Mucosa of rectum (tissue), 2 donors: ENCODE measurements at regions not wholly inside any gene's neighbourhood (a gene's known extent, or its start where the extent isn't known, plus 50 kb on each side); places are given as distances from the start of the nearest gene placed in this dataset.

Experiments
- H3K27ac ChIP-seq, 2 donors: one replicate each; pipeline ENCODE4 v1.7.0; 2013; ENCODE audit warnings: inconsistent platforms in 2 of 2, low read depth in 2 of 2, low read length in 2 of 2
- H3K27me3 ChIP-seq, 2 donors: one replicate each; pipeline ENCODE4 v1.7.0; 2013; ENCODE audit warnings: low read length in 2 of 2; ENCODE audit not compliant: control insufficient read depth in 2 of 2, insufficient read depth in 2 of 2
- H3K36me3 ChIP-seq, 2 donors: one replicate each; pipeline ENCODE4 v1.7.0; 2013; ENCODE audit warnings: low read length in 2 of 2; ENCODE audit not compliant: control insufficient read depth in 2 of 2, insufficient read depth in 2 of 2
- H3K4me1 ChIP-seq, 2 donors: one replicate each; pipeline ENCODE4 v1.7.0; 2013; ENCODE audit warnings: low read length in 2 of 2, mild to moderate bottlenecking in 1 of 2; ENCODE audit not compliant: control insufficient read depth in 2 of 2, insufficient read depth in 2 of 2
- H3K4me3 ChIP-seq, 2 donors: one replicate each; pipeline ENCODE4 v1.7.0; 2013; ENCODE audit warnings: low read length in 2 of 2
- H3K9ac ChIP-seq, 2 donors: one replicate each; pipeline ENCODE4 v1.7.0; 2013; ENCODE audit warnings: low read length in 2 of 2, low read depth in 1 of 2, mild to moderate bottlenecking in 1 of 2
- H3K9me3 ChIP-seq, 2 donors: one replicate each; pipeline ENCODE4 v1.7.0; 2013; ENCODE audit warnings: low read length in 2 of 2; ENCODE audit not compliant: control insufficient read depth in 2 of 2
- donor health status: healthy.
- donor health status: Normal muscosa, but diverticular disease.

GRCh38 chr2:182521453-182522404 is 94.9 kb upstream of the PDE1A start:
- no peaks in the 10 kb centered on the region for H3K9me3 ChIP-seq
- H3K4me1 ChIP-seq = no peaks in the 10 kb centered on the region
- H3K36me3 ChIP-seq = no peaks in the 10 kb centered on the region
- H3K4me3 ChIP-seq = no peak overlapping the region
- H3K27me3 ChIP-seq = no peaks in the 10 kb centered on the region
- H3K9ac ChIP-seq = no peak overlapping the region
- no peak overlapping the region for H3K27ac ChIP-seq

- no peaks in the 10 kb centered on the region for H3K36me3 ChIP-seq
- no peaks in the 10 kb centered on the region for H3K4me1 ChIP-seq
- H3K4me3 ChIP-seq = peak overlapping the region in 1 of 2 donors; percentile 23
- no peaks in the 10 kb centered on the region for H3K9me3 ChIP-seq
- H3K9ac ChIP-seq = no peak overlapping the region
- no peaks in the 10 kb centered on the region for H3K27me3 ChIP-seq
- no peak overlapping the region for H3K27ac ChIP-seq
Measured at GRCh38 chr2:182522405-182522896, 95.6 kb upstream of the PDE1A start.

- Histone ChIP-seq H3K36me3 (no peaks in the 10 kb centered on the region), H3K9ac (no peak overlapping the region), H3K4me1 (no peaks in the 10 kb centered on the region), H3K27ac (no peak overlapping the region), H3K27me3 (no peaks in the 10 kb centered on the region), H3K9me3 (no peaks in the 10 kb centered on the region), H3K4me3 (peak overlapping the region in 1 of 2 donors; percentile 23)
Measured at GRCh38 chr2:182522972-182523473, 96.2 kb upstream of the PDE1A start.

DNA sequence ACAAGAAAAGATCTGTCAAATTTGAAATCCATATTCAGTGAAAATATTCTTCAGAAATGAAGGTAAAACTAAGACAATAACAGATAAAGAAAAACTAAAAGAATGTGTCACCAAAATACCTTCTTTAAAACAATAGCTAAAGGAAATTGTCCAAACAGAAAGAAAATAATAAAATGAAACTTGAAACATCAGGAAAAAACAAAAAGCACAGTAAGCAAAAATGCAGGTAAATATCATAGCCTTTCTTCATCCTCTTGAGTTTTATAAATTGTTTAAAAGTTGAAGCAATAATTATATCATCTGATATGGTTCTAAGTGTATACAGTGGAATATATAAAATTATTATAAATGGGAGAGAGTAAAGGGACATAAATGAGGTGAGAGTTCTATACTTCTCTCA is 103.8 kb upstream of the PDE1A start:
- H3K4me3 ChIP-seq = no peak overlapping the region
- H3K4me1 ChIP-seq = no peaks in the 10 kb centered on the region
- no peak overlapping the region for H3K27ac ChIP-seq
- no peaks in the 10 kb centered on the region for H3K36me3 ChIP-seq
- H3K9me3 ChIP-seq = no peaks in the 10 kb centered on the region
- no peak overlapping the region for H3K9ac ChIP-seq
- no peaks in the 10 kb centered on the region for H3K27me3 ChIP-seq

DNA sequence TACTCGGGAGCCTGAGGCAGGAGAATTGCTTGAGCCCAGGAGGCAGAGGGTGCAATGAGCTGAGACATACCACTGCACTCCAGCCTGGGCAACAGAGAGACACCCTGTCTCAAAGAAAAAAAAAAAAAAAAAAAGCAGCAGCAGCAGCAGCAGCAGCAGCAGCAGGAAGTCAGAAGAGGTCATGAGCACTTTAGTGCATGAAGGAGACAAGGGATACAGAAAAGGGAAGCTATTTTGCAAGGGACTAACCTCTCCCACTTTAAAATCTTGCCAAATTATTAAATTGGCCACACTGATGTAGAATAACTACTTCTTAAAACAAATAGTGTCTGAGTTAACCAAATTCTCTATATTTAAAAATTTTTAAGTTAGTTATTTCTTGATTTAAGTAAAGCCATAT is 113.4 kb upstream of the PDE1A start:
- H3K27me3 ChIP-seq = no peaks in the 10 kb centered on the region
- H3K9me3 ChIP-seq = no peaks in the 10 kb centered on the region
- H3K9ac ChIP-seq = no peak overlapping the region
- no peak overlapping the region for H3K27ac ChIP-seq
- peaks cover 0 to 2% of the 10 kb centered on the region in 2 donors for H3K4me1 ChIP-seq
- H3K4me3 ChIP-seq = no peak overlapping the region
- no peaks in the 10 kb centered on the region for H3K36me3 ChIP-seq

DNA sequence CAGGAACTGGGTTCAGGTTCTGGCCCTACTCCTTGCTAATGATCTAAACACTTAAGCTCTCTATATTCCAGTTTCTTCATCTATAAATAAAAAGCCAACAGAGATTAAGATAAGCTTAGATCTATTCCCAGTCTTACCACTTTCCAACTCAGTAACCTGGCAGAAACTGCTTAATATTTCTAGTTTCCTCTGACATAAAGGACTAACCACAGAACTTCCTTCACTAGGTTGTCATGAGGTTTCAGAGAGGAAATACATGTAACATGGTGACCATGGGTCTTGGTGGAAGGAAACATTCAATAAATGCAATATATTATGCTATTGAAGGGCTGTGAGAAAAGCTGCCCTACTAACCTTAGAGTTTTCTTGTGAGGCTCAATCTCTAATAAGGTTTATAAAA is 114.4 kb upstream of the PDE1A start:
- Histone ChIP-seq H3K27me3 (no peaks in the 10 kb centered on the region), H3K4me1 (peaks cover 0 to 5% of the 10 kb centered on the region in 2 donors)

GRCh38 chr2:182542501-182543258 is 115.8 kb upstream of the PDE1A start:
- Histone ChIP-seq H3K36me3 (no peaks in the 10 kb centered on the region), H3K4me1 (peaks cover 0 to 5% of the 10 kb centered on the region in 2 donors), H3K4me3 (no peak overlapping the region), H3K27ac (no peak overlapping the region), H3K9ac (no peak overlapping the region), H3K27me3 (no peaks in the 10 kb centered on the region), H3K9me3 (no peaks in the 10 kb centered on the region)

More for the DNA sequence above, 114.4 kb upstream of the PDE1A start:
- Histone ChIP-seq H3K27ac (no peak overlapping the region), H3K4me3 (no peak overlapping the region), H3K9ac (no peak overlapping the region), H3K9me3 (no peaks in the 10 kb centered on the region), H3K36me3 (no peaks in the 10 kb centered on the region)

GRCh38 chr2:182543741-182544525 is 117.1 kb upstream of the PDE1A start:
- Histone ChIP-seq H3K9me3 (no peaks in the 10 kb centered on the region), H3K36me3 (no peaks in the 10 kb centered on the region), H3K27ac (no peak overlapping the region), H3K4me1 (peaks cover 0 to 5% of the 10 kb centered on the region in 2 donors), H3K9ac (no peak overlapping the region), H3K4me3 (no peak overlapping the region), H3K27me3 (no peaks in the 10 kb centered on the region)

DNA sequence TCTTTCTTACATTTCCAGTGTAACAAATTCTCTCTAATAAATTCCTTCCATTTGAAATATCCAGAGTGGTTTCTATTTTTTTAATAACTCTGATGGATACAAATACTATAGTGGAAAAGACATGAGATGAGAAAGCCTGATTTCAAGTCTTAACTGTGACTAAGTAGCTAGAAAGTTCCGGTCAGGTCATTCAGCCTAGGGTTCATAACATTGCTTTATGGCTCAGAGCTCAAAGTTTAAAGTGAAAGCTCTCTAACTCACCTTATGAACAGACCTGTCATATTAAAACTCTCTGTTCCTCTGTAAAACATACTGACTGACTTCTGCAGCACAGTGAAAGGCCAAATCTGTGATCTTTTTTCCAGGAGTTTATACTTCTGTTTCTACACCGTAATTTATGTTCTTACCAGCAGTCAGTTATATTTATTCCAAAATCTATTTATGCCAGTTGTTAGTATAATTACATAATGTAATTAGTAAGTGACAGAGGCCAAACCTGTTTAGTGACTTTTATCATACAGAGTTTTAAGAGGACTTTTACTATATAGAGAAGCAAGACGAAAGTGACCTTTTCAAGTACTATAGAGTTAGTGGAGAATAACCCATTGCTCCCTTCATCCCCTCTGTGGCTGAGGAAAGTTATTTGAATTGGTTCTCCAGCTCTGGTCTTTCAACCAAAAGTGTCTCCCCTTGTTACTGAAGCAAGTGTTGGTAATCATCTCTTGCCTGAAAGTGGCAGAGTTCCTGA is 118.8 kb upstream of the PDE1A start:
- Histone ChIP-seq H3K27me3 (no peaks in the 10 kb centered on the region), H3K9ac (no peak overlapping the region), H3K9me3 (no peaks in the 10 kb centered on the region), H3K36me3 (no peaks in the 10 kb centered on the region), H3K4me3 (no peak overlapping the region), H3K27ac (no peak overlapping the region), H3K4me1 (peaks cover 0 to 4% of the 10 kb centered on the region in 2 donors)
